Astrocyte (in vitro differentiated cells and primary cell): ENCODE measurements at regions not wholly inside any gene's neighbourhood (a gene's known extent, or its start where the extent isn't known, plus 50 kb on each side); places are given as distances from the start of the nearest gene placed in this dataset.

Experiments used
- CTCF ChIP-seq: IDR thresholded peaks from 2 replicates; pipeline ENCODE4 v1.5.1; 2011; ENCODE audit warnings: low read depth, mild to moderate bottlenecking, inconsistent platforms, low read length, moderate library complexity; ENCODE audit not compliant: insufficient read depth
- EZH2 ChIP-seq: IDR thresholded peaks from 2 replicates; pipeline ENCODE4 v1.6.1; 2012; ENCODE audit warnings: mild to moderate bottlenecking, low read length, inconsistent platforms; ENCODE audit not compliant: insufficient read depth

GRCh38 chrX:122203399-122203798 lies 980.7 kb upstream of the GRIA3 start:
- TF ChIP-seq CTCF (no peak), EZH2 (no peak)
